Tibial nerve (tissue), 4 donors: ENCODE measurements at regions not wholly inside any gene's neighbourhood (a gene's known extent, or its start where the extent isn't known, plus 50 kb on each side); places are given as distances from the start of the nearest gene placed in this dataset.

Experiments
- EP300 ChIP-seq, 2 donors: sonication (generic); formaldehyde crosslinking; IDR thresholded peaks; one replicate each; pipeline ENCODE4 v1.6.1; 2017; ENCODE audit warnings: antibody characterized with exemption in 2 of 2, mild to moderate bottlenecking in 1 of 2
- TF ChIP-seq, protein P1 (sequence below), 5 experiments: fragments of 200-600 bp in 3 of 5; fragments of 450-650 bp in 2 of 5; sonication (generic) in 3 of 5; IDR thresholded peaks; one replicate each; pipeline ENCODE4 v1.5.1; 2016 to 2019; ENCODE audit warnings: antibody characterized with exemption in 5 of 5, mild to moderate bottlenecking in 3 of 5, moderate library complexity in 2 of 5

DNA sequence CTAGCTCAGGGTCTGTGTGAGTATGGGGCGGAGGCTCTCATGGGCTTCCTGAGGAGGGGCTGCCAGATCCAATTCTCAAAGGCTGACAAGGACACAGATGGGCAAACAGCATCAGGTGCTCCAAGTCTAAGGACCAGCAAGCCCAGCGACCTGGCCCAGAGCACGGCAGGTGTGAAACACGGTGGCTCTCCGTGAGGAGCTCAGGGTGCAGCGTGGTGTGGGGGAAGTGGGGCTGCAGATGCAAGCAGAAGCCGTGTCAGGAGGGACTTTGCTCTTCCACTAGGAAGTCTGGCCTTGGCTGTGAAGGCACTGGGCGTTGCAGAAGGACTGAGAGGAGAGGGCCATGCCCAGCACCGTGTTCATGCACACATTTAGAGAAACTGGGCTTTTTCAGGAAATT, 420.0 kb downstream of the GADD45G start:
- TF ChIP-seq, protein P1, sequence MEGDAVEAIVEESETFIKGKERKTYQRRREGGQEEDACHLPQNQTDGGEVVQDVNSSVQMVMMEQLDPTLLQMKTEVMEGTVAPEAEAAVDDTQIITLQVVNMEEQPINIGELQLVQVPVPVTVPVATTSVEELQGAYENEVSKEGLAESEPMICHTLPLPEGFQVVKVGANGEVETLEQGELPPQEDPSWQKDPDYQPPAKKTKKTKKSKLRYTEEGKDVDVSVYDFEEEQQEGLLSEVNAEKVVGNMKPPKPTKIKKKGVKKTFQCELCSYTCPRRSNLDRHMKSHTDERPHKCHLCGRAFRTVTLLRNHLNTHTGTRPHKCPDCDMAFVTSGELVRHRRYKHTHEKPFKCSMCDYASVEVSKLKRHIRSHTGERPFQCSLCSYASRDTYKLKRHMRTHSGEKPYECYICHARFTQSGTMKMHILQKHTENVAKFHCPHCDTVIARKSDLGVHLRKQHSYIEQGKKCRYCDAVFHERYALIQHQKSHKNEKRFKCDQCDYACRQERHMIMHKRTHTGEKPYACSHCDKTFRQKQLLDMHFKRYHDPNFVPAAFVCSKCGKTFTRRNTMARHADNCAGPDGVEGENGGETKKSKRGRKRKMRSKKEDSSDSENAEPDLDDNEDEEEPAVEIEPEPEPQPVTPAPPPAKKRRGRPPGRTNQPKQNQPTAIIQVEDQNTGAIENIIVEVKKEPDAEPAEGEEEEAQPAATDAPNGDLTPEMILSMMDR (IDR thresholded peaks at IDR 0.05) = no peak
- TF ChIP-seq EP300 (IDR thresholded peaks at IDR 0.05) = no peak
